ENCODE measurements at regions not wholly inside any gene's neighbourhood (a gene's known extent, or its start where the extent isn't known, plus 50 kb on each side); places are given as distances from the start of the nearest gene placed in this dataset.
"Not testable (repeated sequence)": the region's sequence is repeated elsewhere in the genome, so short reads cannot be mapped to it uniquely, and the experiment has no call there.

DNA sequence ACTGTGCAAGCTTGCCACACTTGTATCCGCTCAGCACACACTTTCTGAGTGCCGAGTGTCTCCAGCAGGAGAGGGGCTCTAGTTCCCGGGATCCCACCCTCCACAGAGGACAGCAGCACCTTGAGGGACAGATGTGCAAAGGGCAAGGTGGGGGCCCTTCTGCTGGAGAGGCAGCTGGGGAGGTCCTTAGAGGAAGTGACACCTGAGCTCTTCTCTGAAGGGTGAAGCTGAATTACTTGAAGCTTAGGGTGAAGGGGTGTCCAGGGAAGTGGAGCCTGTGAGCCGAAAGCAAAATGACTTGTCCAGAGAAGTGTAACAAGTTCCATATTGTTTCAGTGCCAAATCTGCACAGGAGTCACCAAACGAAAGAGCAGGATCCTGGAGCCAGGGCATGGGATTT, 136.3 kb upstream of the DUSP22 start:
- H3K27me3 ChIP-seq (ENCODE audit: insufficient read depth, low read depth), result no peaks in the 10 kb centered on the region
- H3K36me3 ChIP-seq (ENCODE audit: insufficient read depth), result no peaks in the 10 kb centered on the region
- no peak overlapping the region for H2AFZ ChIP-seq (ENCODE audit: low read depth)
- peak overlapping the region; percentile 98 for H3K4me2 ChIP-seq
- no peaks in the 10 kb centered on the region for H4K20me1 ChIP-seq (ENCODE audit: insufficient read depth)
- no peak overlapping the region for H3K9ac ChIP-seq
- H3K4me1 ChIP-seq (ENCODE audit: low read depth, poor library complexity, severe bottlenecking), result peaks cover 89% of the 10 kb centered on the region
- peak overlapping the region; percentile 69 for H3K27ac ChIP-seq
- H3K79me2 ChIP-seq (ENCODE audit: insufficient read depth, low read depth), result no peaks in the 10 kb centered on the region
- no peak overlapping the region for H3K4me3 ChIP-seq (IDR thresholded peaks at IDR 0.05; ENCODE audit: insufficient read depth, low read depth, low read length)
- TF ChIP-seq, protein P1, sequence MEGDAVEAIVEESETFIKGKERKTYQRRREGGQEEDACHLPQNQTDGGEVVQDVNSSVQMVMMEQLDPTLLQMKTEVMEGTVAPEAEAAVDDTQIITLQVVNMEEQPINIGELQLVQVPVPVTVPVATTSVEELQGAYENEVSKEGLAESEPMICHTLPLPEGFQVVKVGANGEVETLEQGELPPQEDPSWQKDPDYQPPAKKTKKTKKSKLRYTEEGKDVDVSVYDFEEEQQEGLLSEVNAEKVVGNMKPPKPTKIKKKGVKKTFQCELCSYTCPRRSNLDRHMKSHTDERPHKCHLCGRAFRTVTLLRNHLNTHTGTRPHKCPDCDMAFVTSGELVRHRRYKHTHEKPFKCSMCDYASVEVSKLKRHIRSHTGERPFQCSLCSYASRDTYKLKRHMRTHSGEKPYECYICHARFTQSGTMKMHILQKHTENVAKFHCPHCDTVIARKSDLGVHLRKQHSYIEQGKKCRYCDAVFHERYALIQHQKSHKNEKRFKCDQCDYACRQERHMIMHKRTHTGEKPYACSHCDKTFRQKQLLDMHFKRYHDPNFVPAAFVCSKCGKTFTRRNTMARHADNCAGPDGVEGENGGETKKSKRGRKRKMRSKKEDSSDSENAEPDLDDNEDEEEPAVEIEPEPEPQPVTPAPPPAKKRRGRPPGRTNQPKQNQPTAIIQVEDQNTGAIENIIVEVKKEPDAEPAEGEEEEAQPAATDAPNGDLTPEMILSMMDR (conservative IDR thresholded peaks at IDR 0.05; ENCODE audit: low read depth, low read length), result no peak

DNA sequence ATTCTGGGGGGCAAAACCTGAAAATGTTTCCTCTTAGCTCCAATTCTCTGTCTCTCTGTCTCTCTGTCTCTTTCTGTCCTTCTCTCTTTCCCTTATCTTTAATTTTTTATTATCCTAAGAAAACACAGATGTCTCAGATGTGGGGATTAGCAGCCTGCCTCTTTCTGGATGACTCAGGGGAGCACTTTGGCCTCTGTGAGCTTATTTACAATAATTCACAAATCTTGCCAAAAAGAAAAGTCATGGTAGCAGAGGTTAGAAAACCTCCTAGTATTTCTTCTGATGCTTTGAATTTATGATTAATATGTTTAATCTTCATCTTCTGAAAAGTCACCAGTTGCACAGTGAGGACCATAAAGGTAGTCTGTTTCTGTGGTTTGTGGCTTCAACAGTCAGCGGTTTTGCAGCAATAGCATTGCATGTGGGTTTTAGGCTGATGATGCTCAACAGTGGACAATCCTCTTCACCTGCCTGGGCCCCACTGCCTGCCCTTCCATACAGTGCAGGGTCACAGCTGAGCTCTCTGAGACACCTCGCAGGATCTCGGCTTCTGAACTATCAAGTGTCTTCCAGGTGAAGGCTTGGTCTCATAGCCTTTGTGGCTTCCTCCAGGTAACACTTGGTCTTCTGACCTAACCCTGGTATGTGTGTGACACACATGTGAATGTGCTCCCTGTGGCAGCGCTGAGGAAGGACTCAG, 135.7 kb upstream of the DUSP22 start:
- H3K36me3 ChIP-seq (ENCODE audit: insufficient read depth); H3K27me3 ChIP-seq (ENCODE audit: insufficient read depth, low read depth); H4K20me1 ChIP-seq (ENCODE audit: insufficient read depth); H3K9ac ChIP-seq; H3K4me3 ChIP-seq (IDR thresholded peaks at IDR 0.05; ENCODE audit: insufficient read depth, low read depth, low read length); H2AFZ ChIP-seq (ENCODE audit: low read depth); H3K79me2 ChIP-seq (ENCODE audit: insufficient read depth, low read depth): not testable (repeated sequence)
- H3K4me2 ChIP-seq, result peak overlapping the region; percentile 98
- H3K4me1 ChIP-seq (ENCODE audit: low read depth, poor library complexity, severe bottlenecking), result peaks cover 83% of the 10 kb centered on the region
- peak overlapping the region; percentile 69 for H3K27ac ChIP-seq

DNA sequence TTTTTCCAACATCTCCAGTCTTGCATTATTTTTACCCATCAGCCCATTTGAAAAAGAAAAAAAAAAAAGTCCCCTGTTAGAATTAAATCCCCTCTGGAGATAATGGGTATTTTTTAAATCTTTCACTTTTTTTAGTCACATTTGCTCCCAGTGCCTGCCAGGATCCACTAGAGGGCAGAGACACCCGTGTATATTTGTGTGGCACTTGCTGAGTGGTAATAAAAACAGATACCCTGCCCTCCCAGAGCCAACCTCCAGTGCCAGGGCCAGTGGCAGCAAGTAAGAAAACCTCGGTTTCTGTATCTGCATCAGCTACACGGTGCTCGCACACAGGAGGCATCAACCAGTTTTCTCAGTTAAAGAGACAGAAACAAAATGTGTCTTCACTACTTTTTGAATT, 135.1 kb upstream of the DUSP22 start:
- not testable (repeated sequence) for H3K36me3 ChIP-seq (ENCODE audit: insufficient read depth); H4K20me1 ChIP-seq (ENCODE audit: insufficient read depth); H3K79me2 ChIP-seq (ENCODE audit: insufficient read depth, low read depth); H3K27me3 ChIP-seq (ENCODE audit: insufficient read depth, low read depth); H3K4me3 ChIP-seq (IDR thresholded peaks at IDR 0.05; ENCODE audit: insufficient read depth, low read depth, low read length)
- Histone ChIP-seq H3K4me2 (peak overlapping the region; percentile 98), H3K9ac (peak overlapping the region; percentile 15; the same call in 1 of the 2 replicates), H3K4me1 (ENCODE audit: low read depth, poor library complexity, severe bottlenecking) (peaks cover 78% of the 10 kb centered on the region), H3K27ac (peak overlapping the region; percentile 69), H2AFZ (ENCODE audit: low read depth) (peak overlapping the region; percentile 40; the same call in 1 of the 2 replicates)
- TF ChIP-seq, protein P1 (conservative IDR thresholded peaks at IDR 0.05; ENCODE audit: low read depth, low read length), result peak; percentile 49; the same call in 1 of the 2 replicates

DNA sequence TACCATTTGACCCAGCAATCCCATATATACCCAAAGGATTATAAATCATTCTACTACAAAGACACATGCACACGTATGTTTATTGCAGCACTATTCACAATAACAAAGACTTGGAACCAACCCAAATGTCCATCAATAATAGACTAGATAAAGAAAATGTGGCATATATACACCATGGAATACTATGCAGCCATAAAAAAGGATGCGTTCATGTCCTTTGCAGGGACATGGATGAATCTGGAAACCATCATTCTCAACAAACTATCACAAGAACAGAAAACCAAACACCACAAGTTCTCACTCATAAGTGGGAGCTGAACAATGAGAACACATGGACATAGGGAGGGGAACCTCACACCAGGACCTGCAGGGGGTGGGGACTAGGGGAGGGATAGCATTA, 130.6 kb upstream of the DUSP22 start:
- H3K4me1 ChIP-seq (ENCODE audit: low read depth, poor library complexity, severe bottlenecking), result peaks cover 33% of the 10 kb centered on the region
- not testable (repeated sequence) for H3K79me2 ChIP-seq (ENCODE audit: insufficient read depth, low read depth); H3K4me3 ChIP-seq (IDR thresholded peaks at IDR 0.05; ENCODE audit: insufficient read depth, low read depth, low read length); H2AFZ ChIP-seq (ENCODE audit: low read depth); H3K27me3 ChIP-seq (ENCODE audit: insufficient read depth, low read depth); H3K27ac ChIP-seq; H3K9ac ChIP-seq; H3K4me2 ChIP-seq; H3K36me3 ChIP-seq (ENCODE audit: insufficient read depth); H4K20me1 ChIP-seq (ENCODE audit: insufficient read depth)

DNA sequence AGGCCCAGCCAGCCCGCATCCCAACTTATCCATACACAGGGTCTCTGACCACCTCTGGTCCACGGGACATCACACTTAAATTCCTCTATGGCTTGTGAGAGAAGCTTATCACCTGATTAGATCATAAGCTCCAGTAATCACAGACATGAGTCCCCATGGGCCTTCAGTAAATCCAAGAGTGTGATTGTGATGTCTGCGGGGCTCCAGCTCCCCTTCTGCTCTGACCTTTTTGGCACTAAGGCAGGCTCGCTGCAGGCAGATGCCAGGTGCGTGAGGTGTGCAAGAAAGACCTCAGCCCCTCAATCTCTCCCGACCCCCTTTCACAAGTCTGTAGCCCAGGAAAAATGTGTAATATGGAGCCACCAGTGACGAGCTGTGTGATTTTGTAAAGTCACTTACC, 127.6 kb upstream of the DUSP22 start:
- H2AFZ ChIP-seq (ENCODE audit: low read depth), result no peak overlapping the region
- no peak overlapping the region for H3K4me3 ChIP-seq (IDR thresholded peaks at IDR 0.05; ENCODE audit: insufficient read depth, low read depth, low read length)
- TF ChIP-seq, protein P1 (conservative IDR thresholded peaks at IDR 0.05; ENCODE audit: low read depth, low read length), result no peak
- H3K27me3 ChIP-seq (ENCODE audit: insufficient read depth, low read depth), result no peaks in the 10 kb centered on the region
- no peak overlapping the region for H3K9ac ChIP-seq
- H3K36me3 ChIP-seq (ENCODE audit: insufficient read depth), result no peaks in the 10 kb centered on the region
- H3K79me2 ChIP-seq (ENCODE audit: insufficient read depth, low read depth), result no peaks in the 10 kb centered on the region
- H4K20me1 ChIP-seq (ENCODE audit: insufficient read depth), result no peaks in the 10 kb centered on the region
- H3K4me1 ChIP-seq (ENCODE audit: low read depth, poor library complexity, severe bottlenecking), result peaks cover 7% of the 10 kb centered on the region
- no peak overlapping the region for H3K4me2 ChIP-seq
- no peak overlapping the region for H3K27ac ChIP-seq
